Chondrocyte (in vitro differentiated cells): ENCODE measurements at regions not wholly inside any gene's neighbourhood (a gene's known extent, or its start where the extent isn't known, plus 50 kb on each side); places are given as distances from the start of the nearest gene placed in this dataset.

ENCODE experiments used
- DNase-seq: peaks from one replicate; pipeline ENCODE4 v3.0.0; 2021; ENCODE audit warnings: mixed read lengths, low spot score
- H3K27ac Mint-ChIP-seq: one replicate; pipeline ENCODE4 v1.8.0; 2021; ENCODE audit warnings: mild to moderate bottlenecking, moderate library complexity, mixed read lengths; ENCODE audit not compliant: unreplicated experiment
- H3K27me3 Mint-ChIP-seq: 2 replicates; pipeline ENCODE4 v1.8.0; 2021; ENCODE audit warnings: low read depth, mixed read lengths
- H3K36me3 Mint-ChIP-seq: 2 replicates; pipeline ENCODE4 v1.8.0; 2021; ENCODE audit warnings: low read depth, mixed read lengths
- H3K4me1 Mint-ChIP-seq: 2 replicates; pipeline ENCODE4 v1.8.0; 2021; ENCODE audit warnings: low read depth, mild to moderate bottlenecking, mixed read lengths
- H3K4me3 Mint-ChIP-seq: one replicate; pipeline ENCODE4 v1.8.0; 2021; ENCODE audit warnings: mild to moderate bottlenecking, moderate library complexity, mixed read lengths; ENCODE audit not compliant: unreplicated experiment
- H3K9me3 Mint-ChIP-seq: 2 replicates; pipeline ENCODE4 v1.8.0; 2021; ENCODE audit warnings: low read depth, mixed read lengths
- TF ChIP-seq, protein P1 (sequence below): fragments of 200-600 bp; sonication (generic); IDR thresholded peaks from 2 replicates; pipeline ENCODE4 v1.5.0; 2021; ENCODE audit warnings: antibody characterized with exemption, mild to moderate bottlenecking, moderate library complexity

DNA sequence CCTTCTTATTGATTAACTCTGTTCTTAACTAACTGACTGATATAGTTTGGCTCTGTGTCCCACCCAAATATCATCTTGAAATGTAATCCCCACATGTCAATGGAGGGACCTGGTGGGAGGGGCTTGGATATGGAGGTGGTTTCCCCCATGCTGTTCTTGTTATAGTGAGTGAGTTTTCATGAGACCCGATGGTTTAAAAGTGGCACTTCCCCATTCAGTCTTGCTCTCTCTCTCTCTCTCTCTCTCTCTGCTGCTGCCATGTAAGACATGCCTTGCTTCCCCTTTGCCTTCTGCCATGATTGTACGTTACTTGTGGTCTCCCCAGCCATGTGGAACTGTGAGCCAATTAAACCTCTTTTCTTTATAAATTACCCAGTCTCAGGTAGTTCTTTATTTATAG lies 81.8 kb upstream of the SPACA1 start:
- Mint-ChIP-seq H3K4me3 (no peak overlapping the region), H3K36me3 (no peaks in the 10 kb centered on the region), H3K9me3 (no peaks in the 10 kb centered on the region), H3K27me3 (peaks cover 15% of the 10 kb centered on the region), H3K27ac (no peak overlapping the region), H3K4me1 (no peaks in the 10 kb centered on the region)
- TF ChIP-seq, protein P1, sequence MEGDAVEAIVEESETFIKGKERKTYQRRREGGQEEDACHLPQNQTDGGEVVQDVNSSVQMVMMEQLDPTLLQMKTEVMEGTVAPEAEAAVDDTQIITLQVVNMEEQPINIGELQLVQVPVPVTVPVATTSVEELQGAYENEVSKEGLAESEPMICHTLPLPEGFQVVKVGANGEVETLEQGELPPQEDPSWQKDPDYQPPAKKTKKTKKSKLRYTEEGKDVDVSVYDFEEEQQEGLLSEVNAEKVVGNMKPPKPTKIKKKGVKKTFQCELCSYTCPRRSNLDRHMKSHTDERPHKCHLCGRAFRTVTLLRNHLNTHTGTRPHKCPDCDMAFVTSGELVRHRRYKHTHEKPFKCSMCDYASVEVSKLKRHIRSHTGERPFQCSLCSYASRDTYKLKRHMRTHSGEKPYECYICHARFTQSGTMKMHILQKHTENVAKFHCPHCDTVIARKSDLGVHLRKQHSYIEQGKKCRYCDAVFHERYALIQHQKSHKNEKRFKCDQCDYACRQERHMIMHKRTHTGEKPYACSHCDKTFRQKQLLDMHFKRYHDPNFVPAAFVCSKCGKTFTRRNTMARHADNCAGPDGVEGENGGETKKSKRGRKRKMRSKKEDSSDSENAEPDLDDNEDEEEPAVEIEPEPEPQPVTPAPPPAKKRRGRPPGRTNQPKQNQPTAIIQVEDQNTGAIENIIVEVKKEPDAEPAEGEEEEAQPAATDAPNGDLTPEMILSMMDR: no peak
- no peak for DNase-seq

DNA sequence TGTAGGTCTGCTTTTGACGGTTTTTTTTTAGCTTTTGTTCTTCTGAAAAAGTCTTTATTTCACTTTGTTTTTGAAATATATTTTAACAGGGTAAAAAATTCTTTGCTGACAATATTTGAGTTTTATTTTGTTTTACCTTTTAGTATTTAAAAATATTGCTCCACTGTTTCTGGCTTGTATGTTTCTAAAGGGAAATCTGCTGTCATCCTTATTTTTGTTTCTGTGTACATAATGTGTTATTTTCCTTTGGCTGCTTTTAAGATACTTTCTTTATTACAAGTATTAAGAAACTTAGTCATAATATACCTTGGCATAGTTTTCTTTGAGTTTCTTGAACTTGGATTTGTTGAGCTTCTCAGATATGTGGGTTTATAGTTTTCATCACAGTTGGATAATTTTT lies 88.6 kb upstream of the SPACA1 start:
- TF ChIP-seq, protein P1: no peak
- Mint-ChIP-seq H3K27me3 (peaks cover 28% of the 10 kb centered on the region), H3K4me3 (no peak overlapping the region), H3K27ac (no peak overlapping the region), H3K9me3 (peaks cover 6% of the 10 kb centered on the region), H3K36me3 (no peaks in the 10 kb centered on the region), H3K4me1 (no peaks in the 10 kb centered on the region)
- DNase-seq: no peak

DNA sequence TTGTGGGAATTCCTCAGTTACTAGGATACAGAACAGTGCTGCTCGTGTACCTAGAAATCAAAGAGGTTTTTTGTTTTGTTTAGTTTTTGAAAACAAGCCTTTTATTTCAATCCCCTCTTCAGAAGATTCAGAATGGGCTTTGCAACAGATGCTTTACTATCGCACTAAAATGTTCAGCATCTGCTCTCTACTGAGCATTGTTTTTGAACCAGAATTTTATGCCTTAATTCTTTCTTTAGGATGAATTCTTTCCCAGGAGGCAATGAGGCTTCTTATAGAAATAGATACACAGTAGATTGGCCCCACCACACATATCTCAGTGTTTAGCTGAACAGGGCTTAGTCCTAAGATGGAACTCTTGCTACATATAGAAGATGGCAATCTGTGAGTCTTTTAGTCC lies 95.9 kb upstream of the SPACA1 start:
- no peak for DNase-seq
- TF ChIP-seq, protein P1: no peak

DNA sequence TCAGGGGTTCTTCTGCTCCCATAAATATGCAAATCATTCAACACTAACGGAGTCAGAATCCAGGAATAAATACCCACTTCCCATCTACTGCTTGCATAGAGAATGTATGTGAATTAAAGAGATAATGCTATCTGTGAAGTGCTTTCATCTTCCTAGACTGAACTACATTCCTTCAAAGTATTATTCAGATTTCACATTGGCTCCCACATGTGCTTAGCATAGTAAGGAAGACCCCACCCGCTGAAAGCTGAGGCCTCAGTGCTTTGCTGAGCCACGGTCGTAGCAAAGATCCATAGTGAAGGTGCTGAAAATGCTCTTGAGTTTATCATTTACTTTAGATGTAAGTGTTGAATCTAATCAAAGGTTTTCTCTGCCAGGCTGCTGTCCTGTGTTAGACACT lies 97.0 kb upstream of the SPACA1 start:
- H3K4me1 Mint-ChIP-seq: no peaks in the 10 kb centered on the region
- no peaks in the 10 kb centered on the region for H3K36me3 Mint-ChIP-seq
- no peak for DNase-seq
- TF ChIP-seq, protein P1: no peak
- H3K4me3 Mint-ChIP-seq: no peak overlapping the region
- H3K27ac Mint-ChIP-seq: no peak overlapping the region
- peaks cover 23% of the 10 kb centered on the region for H3K27me3 Mint-ChIP-seq
- no peaks in the 10 kb centered on the region for H3K9me3 Mint-ChIP-seq

More for the DNA sequence above, 95.9 kb upstream of the SPACA1 start:
- Mint-ChIP-seq H3K27ac (no peak overlapping the region), H3K27me3 (peaks cover 25% of the 10 kb centered on the region), H3K9me3 (peaks cover 2% of the 10 kb centered on the region), H3K36me3 (no peaks in the 10 kb centered on the region), H3K4me1 (no peaks in the 10 kb centered on the region), H3K4me3 (no peak overlapping the region)

DNA sequence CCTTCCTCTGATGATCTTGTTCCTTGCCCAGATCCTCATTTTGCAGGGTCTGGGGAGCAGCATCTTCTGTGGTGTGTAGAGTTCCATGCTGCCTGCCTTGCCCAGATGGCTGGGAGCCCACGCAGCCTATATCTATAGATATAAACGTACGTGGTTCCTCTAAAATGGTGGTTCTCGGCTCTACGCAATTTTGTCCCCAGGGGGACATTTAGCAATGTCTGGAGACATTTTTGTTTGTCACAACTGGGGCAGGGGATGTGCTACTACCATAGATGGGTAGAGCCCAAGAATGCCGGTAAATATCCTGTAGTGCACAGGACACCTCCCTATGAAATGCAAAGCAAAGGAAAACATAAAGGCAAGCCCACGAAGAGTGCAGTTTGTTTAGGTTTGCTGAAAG lies 98.4 kb upstream of the SPACA1 start:
- H3K4me1 Mint-ChIP-seq: peaks cover 6% of the 10 kb centered on the region
- H3K4me3 Mint-ChIP-seq: no peak overlapping the region
- no peak overlapping the region for H3K27ac Mint-ChIP-seq
- H3K9me3 Mint-ChIP-seq: no peaks in the 10 kb centered on the region
- TF ChIP-seq, protein P1: no peak
- no peak for DNase-seq
- H3K36me3 Mint-ChIP-seq: no peaks in the 10 kb centered on the region
- H3K27me3 Mint-ChIP-seq: peaks cover 20% of the 10 kb centered on the region
